ENCODE measurements at regions not wholly inside any gene's neighbourhood (a gene's known extent, or its start where the extent isn't known, plus 50 kb on each side); places are given as distances from the start of the nearest gene placed in this dataset.

- TF ChIP-seq, protein P1, sequence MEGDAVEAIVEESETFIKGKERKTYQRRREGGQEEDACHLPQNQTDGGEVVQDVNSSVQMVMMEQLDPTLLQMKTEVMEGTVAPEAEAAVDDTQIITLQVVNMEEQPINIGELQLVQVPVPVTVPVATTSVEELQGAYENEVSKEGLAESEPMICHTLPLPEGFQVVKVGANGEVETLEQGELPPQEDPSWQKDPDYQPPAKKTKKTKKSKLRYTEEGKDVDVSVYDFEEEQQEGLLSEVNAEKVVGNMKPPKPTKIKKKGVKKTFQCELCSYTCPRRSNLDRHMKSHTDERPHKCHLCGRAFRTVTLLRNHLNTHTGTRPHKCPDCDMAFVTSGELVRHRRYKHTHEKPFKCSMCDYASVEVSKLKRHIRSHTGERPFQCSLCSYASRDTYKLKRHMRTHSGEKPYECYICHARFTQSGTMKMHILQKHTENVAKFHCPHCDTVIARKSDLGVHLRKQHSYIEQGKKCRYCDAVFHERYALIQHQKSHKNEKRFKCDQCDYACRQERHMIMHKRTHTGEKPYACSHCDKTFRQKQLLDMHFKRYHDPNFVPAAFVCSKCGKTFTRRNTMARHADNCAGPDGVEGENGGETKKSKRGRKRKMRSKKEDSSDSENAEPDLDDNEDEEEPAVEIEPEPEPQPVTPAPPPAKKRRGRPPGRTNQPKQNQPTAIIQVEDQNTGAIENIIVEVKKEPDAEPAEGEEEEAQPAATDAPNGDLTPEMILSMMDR (IDR thresholded peaks at IDR 0.05; ENCODE audit: low read depth, low read length, poor library complexity, severe bottlenecking): no peak
- no peak for TF ChIP-seq EZH2phosphoT487 (IDR thresholded peaks at IDR 0.05; ENCODE audit: borderline replicate concordance, low read length)
These were observed 468.1 kb downstream of the RPS6KC1 start for GRCh38 chr1:213519098-213519497.
